Glomerular endothelial cell (primary cell): ENCODE measurements at regions not wholly inside any gene's neighbourhood (a gene's known extent, or its start where the extent isn't known, plus 50 kb on each side); places are given as distances from the start of the nearest gene placed in this dataset.
A peak's percentile ranks its signal among the peaks of the same experiment; 100 is the strongest.
"Not testable (repeated sequence)": the region's sequence is repeated elsewhere in the genome, so short reads cannot be mapped to it uniquely, and the experiment has no call there.

Experiments
- DNase-seq: peaks from one replicate; pipeline ENCODE4 v3.0.0-alpha.2; 2011; ENCODE audit warnings: low read depth, low spot score; ENCODE audit errors: extremely low read depth

DNA sequence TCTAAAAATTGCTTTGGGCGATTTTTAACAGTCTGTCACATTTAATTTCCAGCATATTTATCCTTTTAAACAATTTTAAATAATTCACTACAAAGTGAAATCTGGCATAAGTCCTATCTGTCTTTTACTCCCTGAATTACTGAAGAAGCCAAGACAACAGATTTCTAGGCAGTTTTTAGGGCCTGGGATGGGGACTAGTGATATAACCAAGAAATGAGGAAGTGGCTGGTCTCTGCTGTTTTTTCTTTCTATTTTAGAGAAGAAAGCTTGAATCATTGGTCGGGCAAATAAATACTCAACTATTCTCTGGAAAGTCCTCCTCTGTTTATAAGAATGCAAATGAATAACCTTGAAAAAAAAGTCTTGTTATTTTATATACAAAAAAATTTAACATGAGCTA lies 79.7 kb upstream of the SSBP2 start:
- DNase-seq: no peak

DNA sequence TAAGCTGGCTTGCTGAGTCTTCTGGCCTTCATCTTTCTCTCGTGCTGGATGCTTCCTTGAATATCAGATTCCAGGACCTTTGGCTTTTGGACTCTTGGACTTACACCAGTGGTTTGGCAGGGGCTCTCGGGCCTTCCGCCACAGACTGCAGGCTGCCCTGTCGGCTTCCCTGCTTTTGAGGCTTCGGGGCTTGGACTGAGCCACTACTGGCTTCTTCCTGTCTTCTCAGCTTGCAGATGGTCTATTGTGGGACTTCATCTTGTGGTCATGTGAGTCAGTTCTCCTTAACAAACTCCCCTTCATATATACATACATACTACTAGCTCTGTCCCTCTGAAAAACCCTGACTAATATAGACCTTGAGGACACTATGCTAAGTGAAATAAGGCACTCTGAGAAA lies 78.3 kb upstream of the SSBP2 start:
- DNase-seq: no peak

DNA sequence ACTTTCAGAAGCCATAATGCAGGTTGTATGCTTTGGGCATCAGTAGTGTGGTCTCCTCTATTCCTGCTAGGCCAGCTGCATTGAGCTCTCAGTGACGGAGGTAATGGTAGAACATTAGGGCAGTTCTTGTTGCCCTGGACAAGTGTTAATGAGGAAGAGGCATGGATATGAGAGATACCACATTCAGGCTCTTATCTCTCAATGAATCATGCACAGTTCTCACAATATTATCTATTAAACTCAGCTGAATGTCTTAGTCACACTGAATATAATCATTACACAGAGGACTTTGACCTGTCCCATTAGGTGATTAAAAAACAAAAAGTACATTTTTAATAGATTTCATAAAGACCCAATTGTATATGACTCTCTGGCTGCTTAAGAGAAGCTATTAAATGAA lies 76.6 kb upstream of the SSBP2 start:
- no peak for DNase-seq

DNA sequence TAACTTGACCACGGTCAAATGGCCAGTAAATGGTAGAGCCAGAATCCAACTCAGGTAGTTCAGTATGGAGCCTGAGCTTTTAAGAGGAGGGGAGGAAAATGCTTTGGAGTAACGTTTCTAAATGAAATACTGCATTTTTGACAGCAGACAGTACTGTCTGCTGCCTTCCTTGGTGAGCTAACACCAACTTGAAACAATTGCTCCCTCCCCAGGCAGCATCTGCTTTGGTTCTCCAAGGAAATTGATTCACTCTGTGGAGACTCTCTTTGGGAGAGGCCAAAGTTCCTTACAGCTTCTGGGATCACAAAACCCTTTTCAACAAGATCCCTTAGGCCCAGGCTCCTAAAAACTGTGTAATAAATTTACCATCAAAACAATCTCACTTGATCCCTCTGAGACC lies 75.2 kb upstream of the SSBP2 start:
- no peak for DNase-seq

- DNase-seq: no peak
Measured at GRCh38 chr5:81825237-81825636, 74.3 kb upstream of the SSBP2 start.

GRCh38 chr5:81823736-81824135 lies 72.8 kb upstream of the SSBP2 start:
- not testable (repeated sequence) for DNase-seq

GRCh38 chr5:81820863-81821262 lies 70.0 kb upstream of the SSBP2 start:
- no peak for DNase-seq

DNA sequence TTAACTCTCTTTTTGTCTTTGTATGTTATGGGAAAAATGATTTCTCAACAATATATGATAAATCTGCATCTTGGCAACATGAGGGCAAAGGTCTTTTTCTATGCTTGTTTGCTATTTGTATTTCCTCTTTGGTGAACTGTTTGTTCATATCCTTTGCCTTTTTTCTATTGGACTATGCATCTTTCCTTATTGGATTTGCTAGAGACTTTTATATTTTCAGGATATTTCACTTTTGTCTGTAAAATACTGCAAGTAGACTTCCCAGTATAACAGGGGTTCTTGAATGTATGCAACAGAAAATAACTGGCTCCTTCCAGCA lies 69.4 kb upstream of the SSBP2 start:
- no peak for DNase-seq

- peak; percentile 9 for DNase-seq
Measured at GRCh38 chr5:81819556-81820317, 68.8 kb upstream of the SSBP2 start.

GRCh38 chr5:81817980-81818379 lies 67.1 kb upstream of the SSBP2 start:
- DNase-seq: no peak

- DNase-seq: no peak
Measured at GRCh38 chr5:81817086-81817485, 66.2 kb upstream of the SSBP2 start.

DNA sequence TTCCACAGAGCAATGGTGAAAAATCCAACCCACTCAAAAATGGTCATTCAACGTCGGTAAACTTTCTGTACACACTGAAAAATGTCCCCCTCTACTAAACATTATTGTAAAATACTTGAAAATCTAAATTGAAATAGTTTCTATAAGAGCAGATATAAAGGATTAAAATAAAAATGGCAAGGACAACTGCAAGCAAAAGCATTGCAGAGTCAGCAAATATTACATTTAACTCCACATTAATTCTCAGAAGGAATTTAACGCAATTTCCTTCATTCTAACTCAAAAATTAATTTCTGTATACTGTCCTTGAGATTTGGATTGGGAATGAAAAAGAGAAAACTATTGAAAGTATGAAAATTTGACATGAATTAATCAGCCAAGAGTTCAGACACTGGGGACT lies 64.4 kb upstream of the SSBP2 start:
- DNase-seq: no peak

DNA sequence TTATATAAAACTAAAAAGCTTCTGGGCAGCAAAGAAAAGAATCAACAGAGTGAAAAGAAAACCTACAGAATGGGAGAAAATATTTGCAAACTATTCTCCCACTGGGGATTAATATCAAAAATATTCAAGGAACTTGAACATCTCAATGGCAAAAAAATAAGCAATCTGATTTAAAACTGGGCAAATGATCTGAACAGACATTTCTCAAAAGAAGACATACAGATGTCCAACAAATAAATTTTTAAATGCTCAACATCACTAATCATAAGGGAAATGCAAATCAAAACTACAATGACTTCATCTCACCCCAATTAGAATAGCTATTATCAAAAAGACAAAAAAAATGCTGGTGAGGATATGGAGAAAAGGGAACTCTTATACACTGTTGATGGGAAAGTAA lies 57.2 kb upstream of the SSBP2 start:
- DNase-seq: no peak

DNA sequence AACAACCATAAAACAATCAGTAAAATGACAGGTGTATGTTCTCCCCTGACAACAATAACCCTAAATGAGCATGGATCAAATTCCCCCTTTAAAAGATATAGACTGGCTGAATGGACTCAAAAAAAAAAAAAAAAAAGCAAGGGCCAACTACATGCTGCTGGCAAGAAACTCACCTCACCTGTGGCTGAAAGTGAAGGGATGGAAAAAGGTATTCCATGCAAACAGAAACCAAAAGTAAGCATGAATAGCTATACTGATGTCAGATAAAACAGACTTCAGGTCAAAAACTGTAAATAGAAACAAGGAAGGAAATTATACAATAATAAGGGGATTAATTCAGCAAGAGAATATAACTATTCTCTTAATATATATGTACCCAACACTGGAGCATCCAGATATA lies 54.2 kb upstream of the SSBP2 start:
- no peak for DNase-seq

- no peak for DNase-seq
Measured at GRCh38 chr5:81803812-81804211, 52.9 kb upstream of the SSBP2 start.

DNA sequence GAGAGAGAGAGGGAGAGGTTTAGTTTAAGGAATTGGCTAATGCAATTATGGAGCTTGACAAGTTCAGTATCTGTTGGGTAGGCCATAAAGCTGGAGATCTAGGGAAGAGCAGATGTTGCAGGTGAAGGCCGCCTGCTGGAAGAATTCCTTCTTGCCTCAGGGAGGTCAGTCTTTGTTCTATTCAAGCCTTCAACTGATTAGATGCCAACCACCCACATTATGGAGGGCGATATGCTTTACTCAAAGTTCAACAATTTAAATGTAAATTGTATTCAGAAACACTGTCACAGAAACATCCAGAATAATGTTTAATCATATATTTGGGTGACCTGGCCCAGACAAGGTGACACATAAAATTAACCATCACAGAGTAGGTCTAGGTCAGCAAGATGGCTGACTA lies 51.7 kb upstream of the SSBP2 start:
- DNase-seq: no peak

- no peak for DNase-seq
Measured at GRCh38 chr5:81802020-81802419, 51.1 kb upstream of the SSBP2 start.

- no peak for DNase-seq
Measured at GRCh38 chr5:81800797-81801196, 49.9 kb upstream of the SSBP2 start.
